IPS-NIHi11 (cell line): ENCODE measurements at regions not wholly inside any gene's neighbourhood (a gene's known extent, or its start where the extent isn't known, plus 50 kb on each side); places are given as distances from the start of the nearest gene placed in this dataset.

Experiments used
- DNase-seq: peaks from one replicate; pipeline ENCODE4 v3.0.0; 2012; ENCODE audit warnings: mixed read lengths, low spot score

DNA sequence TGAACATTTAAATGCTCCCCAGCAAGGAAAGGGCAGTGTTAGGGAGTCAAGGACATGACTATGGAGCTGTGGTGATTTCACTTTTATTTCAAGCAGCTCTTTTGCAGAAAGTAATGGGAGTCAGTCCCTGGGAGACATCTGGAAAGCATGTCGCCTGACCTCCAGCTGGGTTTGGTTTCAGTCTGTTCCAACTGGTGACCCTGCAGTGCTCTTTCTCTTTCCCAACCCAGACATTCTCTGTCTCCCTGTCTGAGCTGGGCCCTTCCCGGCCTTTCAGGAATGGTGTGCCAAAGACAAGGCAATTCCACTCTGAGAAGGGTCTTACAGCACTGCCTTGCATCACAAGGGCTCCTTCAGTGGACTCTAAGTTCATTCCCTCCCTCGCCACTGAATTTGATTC lies 323.2 kb downstream of the OSR1 start:
- DNase-seq: no peak

DNA sequence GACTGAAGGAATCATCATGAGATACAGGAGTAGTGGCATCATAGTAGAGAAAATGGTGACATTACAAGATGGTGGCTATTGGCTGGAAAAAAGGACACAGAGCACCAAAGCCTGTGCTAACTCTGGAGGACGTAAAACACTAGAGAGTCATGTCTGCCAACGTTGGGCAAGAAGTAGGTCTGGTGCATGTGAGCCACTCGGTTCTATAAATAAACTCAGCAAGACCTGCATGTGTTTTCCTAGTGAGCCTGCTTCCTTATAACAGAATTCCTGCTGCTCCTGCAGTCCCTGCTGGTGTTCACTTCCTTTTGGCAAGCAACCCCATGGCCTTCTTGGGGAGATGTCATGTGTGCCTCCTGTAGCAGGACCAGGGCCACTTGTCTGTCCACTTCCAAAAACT lies 325.2 kb downstream of the OSR1 start:
- DNase-seq: no peak

DNA sequence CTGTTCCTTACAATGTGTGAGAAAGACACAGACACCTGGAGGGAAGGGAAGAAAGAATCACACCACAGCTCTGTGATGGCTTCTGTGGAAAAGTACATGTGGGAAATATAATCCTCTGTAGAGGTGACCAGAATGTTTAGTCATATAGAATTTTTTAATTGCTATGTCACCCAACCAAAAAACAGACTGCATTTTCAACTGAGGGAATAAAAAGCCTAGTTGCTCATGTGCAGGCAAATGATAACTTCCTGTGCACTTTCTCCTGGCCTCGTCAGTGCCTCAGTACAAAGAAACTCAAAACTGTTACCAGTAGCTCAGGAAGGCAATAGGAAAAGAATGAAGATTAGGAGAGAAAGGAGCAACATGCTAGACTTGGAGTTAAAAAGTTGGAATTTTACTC lies 326.8 kb downstream of the OSR1 start:
- DNase-seq: no peak

DNA sequence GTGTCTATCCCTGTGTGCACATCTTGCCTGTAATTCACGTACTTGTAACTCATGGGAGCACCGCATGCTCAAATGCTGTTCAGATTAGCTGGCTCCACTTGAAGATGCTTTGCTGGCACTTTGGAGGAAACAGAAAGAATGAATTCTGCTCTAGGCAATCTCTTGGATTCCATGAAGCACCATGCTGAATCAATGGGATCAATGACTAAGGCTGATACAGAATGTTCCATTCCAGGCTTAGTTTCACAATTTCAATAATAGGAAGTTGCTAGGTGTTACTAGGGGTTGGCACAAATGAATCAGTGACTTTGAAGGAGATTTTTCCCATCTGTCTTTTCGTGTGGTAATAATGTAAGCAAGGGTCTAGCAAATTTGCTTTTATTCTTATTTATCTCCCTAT lies 328.8 kb downstream of the OSR1 start:
- DNase-seq: no peak

DNA sequence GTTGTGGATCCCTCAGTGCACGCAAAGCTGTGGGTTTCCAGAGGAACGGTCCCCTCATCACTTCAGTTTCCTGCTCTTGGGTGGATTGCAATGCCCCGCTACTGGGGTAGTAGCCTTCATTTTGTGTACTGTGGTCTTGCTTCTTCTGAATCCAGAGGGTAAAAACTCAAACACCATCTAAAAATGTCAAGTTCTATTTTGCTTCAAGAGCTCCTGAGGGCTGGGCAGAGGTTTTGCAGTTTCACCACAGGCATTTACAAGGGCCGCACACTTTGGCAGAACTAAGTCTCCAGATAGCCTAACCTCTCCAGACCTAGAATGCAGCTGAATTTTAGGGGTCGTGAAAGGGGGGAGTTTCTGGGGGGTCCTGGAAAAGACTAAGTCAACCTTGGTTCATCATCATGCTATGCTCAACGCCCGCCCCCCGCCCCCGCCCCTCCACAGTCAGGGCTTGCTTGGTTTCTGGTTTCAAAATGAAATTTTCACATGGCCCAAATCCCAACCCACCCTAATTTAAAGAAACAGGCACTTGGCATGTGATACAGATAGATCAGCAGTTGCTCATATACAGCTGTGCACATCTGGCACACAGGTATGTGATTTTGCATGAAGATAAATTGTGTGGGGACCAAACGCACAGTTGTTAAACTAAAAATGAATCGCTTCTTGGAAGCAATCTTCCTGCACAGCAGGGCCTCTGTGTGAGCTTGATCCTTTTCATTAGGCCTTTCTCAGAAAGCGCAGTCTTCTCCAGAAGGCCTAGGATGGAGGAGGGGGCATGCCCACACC lies 329.6 kb downstream of the OSR1 start:
- DNase-seq: no peak

DNA sequence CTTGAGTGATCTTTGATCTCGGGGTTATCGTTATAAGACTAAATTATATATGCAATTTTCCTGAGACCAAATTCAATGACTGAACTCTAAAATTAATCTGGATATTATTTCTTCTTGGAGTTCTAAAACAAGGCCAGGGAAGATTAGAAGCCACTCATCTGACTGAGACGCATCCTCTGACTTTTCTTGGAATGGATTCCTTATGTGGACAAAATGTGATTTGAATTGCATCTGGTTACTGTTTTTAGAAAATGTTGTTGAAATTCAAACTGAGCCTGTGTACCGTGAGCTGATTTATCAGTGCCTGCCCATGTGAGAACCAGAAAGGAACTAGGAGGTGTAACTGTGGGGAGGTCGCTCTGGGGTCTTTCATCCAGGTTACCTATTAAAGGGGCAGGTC lies 330.8 kb downstream of the OSR1 start:
- no peak for DNase-seq

DNA sequence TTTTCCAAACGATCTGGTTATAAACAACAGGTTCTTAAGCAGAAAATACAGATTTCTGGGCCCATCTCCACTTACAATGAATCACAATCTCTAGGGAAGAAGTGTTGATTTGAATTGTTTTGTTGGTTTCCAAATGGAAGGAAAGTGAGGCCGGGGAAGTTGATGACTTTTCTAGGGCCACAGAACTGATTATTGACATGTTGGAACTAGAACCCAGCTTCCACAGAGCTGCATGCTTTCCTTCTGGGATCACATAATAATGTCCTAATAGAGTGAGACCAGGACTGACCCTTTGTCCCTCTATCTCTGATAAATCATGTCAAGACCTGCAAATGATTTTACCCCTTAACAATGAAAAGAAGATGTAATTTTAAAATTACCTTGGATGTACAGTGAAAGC lies 332.2 kb downstream of the OSR1 start:
- no peak for DNase-seq

DNA sequence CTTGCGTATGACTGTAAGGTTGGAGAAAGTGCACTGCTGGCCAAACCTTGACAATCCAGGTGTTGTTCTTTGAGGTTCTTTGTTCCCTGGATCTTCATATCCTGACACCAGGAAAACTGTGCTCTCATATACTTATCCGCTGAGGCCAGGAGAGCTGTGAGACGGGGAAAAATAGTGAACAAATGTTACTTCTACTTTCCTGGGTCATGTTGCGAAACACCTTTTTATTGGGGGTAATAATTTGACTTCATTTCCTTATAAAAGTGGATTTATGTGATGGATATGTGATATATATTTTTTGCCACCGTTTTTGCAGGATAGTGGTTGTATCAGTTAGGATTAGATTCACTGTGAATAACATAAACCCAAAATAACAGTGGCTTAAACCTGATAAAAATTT lies 336.1 kb downstream of the OSR1 start:
- no peak for DNase-seq

DNA sequence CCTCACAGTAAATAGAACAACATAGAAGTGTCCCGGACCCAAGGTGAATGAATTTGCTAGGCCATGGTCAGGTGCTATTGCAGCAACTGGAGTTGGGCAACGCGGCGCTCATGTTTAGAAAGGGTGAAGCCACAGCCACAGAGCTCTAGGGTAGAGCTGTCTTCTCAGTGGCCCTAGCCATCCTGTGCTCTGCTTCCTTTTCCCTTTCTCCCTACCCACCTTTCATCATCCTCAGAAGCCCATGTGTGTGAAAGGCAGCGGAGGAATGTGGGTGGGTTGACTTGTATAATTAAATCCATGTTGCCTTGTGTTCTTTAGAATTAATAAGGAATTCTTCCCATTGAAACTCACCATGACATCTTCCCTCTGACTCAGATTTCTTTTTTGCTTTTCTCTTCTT lies 336.7 kb downstream of the OSR1 start:
- no peak for DNase-seq

DNA sequence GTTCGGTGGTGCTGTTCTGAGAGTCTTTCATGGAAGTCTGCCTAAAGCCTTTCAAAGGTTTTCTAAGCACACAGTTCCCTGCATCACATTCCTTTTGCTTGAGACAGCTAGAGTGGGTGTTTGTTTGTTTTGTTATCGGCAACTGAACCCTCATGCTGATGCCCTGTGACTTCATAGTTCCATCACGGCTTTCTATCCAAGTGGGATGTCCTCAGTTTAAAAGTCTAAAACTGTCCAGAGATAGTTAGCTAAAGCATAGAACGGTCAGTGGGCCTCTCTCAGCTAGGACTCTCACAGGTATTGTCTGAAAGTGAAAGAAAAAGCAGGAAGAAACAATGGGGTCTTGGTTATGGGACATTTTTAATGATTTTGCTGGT lies 337.3 kb downstream of the OSR1 start:
- DNase-seq: peak; percentile 23

DNA sequence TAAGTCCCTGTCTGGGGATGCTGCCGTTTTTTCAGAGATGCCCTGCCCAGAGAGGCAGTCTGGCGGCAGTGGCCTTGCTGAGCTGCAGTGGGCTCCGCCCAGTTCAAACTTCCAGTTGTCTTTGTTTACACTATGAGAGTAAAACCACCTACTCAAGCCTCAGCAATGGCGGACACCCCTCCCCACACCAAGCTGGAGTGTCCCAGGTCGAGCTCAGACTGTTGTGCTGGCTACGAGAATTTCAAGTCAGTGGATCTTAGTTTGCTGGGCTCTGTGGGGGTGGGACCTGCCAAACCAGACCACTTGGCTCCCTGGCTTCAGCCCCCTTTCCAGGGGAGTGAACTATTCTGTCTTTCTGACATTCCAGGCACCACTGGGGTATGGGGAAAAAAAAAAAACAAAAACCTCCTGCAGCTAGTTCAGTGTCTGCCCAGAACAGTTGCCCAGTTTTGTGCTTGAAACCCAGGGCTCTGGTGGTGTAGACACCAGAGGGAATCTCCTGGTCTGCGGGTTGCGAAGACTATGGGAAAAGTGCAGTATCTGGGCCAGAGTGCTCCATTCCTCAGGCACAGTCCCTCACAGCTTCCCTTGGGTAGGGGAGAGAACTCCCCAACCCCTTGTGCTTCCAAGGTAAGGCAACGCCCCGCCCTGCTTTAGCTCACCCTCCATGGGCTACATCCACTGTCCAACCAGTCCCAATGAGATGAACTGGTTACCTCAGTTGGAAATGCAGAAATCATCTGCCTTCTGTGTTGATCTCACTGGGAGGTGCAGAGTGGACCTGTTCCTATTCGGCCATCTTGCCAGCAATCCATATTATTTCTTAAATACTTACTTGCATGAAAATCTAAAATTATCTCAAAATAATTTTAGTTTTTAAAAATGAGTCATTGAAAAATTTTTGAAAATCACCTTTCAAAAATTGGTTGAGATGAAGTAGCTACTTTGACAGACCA lies 338.0 kb downstream of the OSR1 start:
- DNase-seq: no peak

DNA sequence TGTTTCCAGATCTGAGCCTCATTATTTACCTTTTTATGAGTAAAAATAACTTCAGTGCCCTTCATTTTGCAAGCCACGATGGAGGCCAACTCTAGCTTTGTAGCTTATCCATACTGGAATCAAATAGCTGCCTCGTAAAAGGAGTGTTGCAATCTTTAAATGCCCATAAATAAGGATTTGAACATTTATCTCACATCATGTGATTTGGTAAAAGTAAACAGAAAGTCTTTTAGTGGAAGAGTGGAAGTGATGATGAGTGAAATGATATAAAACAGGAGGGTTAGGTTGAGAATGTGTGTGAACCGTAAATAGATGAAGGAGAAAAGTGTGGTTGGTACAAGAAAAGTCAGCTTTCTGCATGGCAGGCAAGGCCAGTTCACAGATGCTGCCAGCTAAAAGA lies 348.9 kb downstream of the OSR1 start:
- no peak for DNase-seq

DNA sequence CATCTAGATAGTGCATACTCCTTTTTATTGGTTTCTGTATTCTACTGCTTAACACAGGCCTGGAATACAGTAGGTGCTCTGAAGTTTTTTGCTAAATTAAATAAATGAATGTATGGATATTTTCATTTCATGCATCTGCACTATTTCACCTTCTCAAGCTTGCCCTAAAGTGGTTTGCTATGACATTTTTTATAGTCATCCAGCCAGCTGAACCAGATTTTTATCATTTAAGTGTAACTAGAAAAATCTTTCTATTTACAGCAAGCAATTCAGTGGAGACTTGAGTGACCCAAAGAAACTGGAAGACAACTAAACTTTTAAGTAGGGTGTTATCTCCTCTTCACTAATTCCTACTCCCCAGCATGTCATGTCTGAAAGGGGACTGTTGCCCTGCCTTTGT lies 354.9 kb downstream of the OSR1 start:
- no peak for DNase-seq

DNA sequence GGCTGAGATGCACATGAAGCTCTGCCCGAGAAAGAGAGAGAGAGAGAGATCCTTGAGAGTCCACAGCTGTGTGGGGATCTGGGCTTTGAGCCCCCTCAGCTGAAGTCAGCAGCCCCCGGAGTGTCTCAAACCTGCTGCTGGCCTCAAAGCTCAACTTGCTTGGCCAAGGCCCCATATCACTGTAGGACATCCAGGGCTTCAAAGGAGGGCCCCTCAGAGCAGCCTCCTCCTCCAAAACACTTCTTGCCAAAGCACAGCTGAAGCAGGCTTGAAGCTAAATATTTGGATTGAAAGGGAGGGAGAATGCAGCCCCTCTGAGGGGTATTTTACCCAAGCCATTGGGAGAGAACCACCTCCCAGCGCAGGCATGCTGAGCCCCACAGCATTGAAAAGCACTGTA lies 357.6 kb downstream of the OSR1 start:
- no peak for DNase-seq

DNA sequence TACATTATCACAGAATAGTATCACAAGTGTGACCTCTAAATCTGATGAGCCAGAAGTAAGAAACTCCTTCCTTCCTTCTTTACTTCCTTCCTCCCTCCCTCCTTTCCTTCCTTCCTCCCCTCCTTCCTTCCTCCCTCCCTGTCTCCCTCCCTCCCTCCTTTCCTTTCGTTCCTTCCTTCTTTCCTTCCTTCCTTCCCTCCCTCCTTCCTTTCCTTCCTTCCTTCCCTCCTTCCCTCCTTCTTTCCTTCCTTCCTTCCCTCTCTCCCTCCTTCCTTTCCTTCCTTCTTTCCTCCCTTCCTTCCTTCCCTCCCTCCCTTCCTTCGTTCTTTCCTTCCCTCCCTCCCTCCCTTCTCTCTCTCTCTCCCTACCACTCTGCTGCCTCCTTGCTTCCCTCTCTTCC lies 359.2 kb downstream of the OSR1 start:
- DNase-seq: no peak

DNA sequence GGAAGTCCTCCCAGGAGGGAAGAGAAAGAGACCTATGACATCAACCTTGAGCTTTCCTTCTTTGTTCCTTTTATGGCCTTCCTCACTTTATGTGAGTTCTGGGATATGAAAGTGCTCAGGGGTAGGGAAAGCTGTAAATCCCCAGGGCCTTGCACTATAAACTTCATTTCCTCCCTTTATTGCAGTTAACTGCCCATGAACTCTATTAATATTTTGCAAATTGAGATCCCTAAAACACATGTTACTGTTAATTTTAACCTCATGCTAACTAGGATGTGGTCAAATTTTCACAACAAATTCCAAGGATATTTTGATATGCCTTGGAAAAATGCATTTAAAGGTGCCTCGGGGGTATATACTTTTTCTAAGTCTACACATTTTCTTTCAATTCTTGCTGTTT lies 359.9 kb downstream of the OSR1 start:
- DNase-seq: no peak

DNA sequence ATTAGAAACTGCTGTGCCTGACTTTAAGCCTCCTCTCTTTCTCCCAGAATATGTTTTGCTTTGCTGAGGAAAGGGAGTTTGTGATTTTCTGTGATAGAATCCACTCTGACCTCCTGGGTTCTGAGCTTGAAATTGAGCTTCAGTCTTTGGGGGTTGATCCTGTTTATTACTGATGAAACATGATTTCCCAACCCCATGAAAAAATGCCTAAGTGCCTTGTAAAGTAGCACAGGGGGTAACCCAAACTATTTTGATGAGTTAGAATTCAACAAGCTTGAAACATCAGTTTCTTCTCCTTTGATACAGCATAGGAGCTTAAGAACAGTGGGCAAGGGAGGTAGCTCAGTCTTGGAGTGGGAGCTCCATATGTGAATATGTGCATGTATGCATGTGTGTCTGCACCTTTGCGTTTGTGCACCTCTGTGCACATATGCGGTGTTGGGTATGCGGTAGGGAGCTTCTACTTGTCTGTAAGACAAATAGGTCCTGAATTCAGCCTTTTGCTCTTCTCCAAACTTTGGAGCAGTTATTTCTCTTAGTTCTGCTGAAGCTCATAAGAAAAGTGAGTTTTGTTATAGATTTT lies 364.6 kb downstream of the OSR1 start:
- DNase-seq: no peak

DNA sequence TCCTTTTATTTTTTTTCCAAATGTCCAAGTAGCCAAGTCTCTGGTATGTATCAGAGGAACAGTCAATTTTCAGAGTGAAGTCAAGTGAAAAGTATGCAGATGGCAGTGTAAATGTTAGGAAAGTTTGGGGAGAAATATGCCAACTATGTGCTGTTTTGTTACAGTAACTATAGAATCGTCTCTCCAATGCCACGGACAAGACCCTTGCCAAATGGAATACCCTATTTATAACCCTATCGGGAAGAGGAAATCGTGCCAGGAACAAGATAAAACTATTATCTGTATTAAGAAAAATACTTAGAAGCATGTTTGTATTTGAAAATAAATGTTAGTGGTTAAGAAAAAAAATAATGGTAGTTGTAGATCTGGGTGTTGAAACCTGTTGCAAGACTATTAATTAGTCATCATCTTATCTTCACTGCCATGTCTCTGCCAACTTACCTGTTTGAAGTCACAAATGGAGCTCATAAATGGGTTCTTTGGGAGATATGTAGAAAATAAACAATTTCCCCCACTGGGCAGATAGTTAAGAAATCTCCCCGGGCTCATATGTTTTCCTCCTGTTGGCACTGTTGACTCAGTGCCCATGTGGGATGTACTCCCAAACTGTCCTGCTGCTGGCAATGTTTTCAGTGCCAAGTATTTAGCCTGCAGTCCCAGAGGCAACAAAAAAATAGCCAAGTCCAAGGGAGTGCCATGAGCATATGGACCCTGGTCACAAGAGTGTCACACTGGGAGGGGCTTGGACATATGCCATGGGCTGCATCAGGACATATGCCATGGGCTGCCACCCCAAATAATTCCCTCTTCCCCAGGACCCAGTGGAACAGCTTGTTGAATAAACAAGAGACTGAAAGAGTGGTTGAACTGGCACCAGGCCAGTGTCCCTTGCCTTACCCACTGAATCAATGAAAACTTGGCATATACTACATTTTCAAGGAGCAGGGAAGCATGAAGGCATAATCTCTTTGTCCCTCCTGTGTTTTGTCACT lies 366.9 kb downstream of the OSR1 start:
- no peak for DNase-seq

DNA sequence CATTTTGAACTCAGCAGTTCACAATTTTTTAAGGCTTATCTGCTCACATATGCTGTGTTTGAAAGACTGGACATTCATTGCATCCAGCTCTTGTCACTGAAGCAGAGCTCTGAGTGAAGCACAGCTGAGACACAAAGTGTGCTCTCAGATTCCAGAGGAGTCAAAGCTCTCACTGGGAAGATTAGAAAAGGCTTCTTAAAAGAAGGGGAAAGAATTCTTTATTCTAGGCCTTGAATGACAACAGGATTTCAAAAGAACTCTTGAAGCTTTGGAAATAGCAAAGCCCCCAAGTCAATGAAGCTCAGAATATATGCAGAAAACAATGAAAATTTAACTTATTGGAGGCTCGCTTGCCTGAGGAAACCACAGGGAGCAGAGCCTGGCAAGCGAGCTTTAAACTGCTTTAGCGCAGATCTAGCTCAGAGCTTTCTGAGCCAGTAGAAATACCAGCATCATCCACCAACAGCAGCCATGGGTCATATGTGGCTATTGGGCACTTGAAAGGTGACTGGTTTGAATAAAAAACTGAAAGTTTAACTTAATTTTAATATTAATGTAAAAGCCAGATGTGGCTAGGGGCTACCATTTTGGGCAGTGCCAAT lies 369.7 kb downstream of the OSR1 start:
- DNase-seq: no peak

DNA sequence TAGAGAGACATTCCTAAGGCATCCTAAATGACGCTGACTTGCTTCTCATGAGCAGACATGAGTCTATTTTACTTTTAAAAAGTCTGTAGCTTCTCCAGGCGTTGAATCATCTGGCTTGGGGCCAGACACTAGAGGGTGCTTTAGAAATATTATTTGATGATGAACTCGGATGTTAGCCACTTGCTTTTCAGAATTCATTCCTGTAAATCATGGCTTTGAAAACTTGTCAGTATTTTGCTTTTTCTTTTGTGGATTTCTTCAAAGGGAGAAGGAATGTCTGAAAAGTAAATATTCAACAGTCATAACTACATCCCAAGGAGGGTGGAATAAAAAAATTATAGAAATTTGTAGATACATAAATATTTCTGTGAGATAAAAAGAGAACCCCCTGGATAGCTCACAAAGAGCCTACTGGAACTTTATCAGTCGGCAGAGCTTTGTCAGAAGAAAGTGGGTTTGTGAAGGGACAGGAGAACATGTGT lies 370.8 kb downstream of the OSR1 start:
- DNase-seq: no peak

DNA sequence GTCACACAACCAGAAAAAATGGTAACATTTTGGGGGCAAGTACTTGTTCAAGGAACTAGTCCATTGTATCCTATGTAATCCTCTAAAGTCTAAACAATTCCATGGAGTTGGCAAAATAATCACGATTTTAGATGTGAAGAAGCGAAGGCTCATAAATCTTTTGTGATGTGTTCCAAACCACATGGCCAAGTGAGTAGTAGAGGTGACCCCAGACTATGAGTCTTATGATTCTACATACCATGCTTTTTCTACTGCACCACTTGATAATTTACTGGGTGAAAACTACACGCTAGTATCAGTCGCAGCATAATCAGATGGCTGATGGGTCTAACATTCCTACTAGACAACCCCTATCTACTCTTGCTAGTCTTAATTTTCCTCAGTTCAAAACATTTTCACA lies 371.4 kb downstream of the OSR1 start:
- no peak for DNase-seq
